Heart left ventricle (tissue), 16 donors: ENCODE measurements at regions not wholly inside any gene's neighbourhood (a gene's known extent, or its start where the extent isn't known, plus 50 kb on each side); places are given as distances from the start of the nearest gene placed in this dataset.
A peak's percentile ranks its signal among the peaks of the same experiment; 100 is the strongest.
"Not testable (repeated sequence)": the region's sequence is repeated elsewhere in the genome, so short reads cannot be mapped to it uniquely, and the experiment has no call there.

Source experiments
- ATAC-seq, 4 donors: fragments of 200-7000 bp; cut with Tn5 transposase; one replicate each; pipeline ENCODE4 v1.9.1; 2020 to 2022; ENCODE audit warnings: moderate library complexity in 4 of 4, mild to moderate bottlenecking in 3 of 4, moderate number of reproducible peaks in 1 of 4
- DNase-seq, 5 donors: peaks; one replicate each; pipeline ENCODE4 v3.0.0-alpha.2; 2020
- H3K27ac ChIP-seq, 12 donors: fragments of 200-600 bp; sonication (generic) in 4 of 12; one replicate each; pipeline versions ENCODE4 v1.5.0 to v1.8.0; 2016 to 2022; ENCODE audit warnings: mild to moderate bottlenecking in 2 of 12
- H3K27me3 ChIP-seq, 9 donors: fragments of 200-600 bp; sonication (generic) in 2 of 9; one replicate each; pipeline versions ENCODE4 v1.5.1 to v1.8.0; 2016 to 2022; ENCODE audit warnings: mild to moderate bottlenecking in 3 of 9
- H3K36me3 ChIP-seq, 9 donors: fragments of 200-600 bp; sonication (generic) in 2 of 9; one replicate each; pipeline versions ENCODE4 v1.5.0 to v1.8.0; 2018 to 2022; ENCODE audit warnings: mild to moderate bottlenecking in 2 of 9
- H3K4me1 ChIP-seq, 12 donors: fragments of 200-600 bp; sonication (generic) in 4 of 12; one replicate each; pipeline versions ENCODE4 v1.5.0 to v1.8.0; 2016 to 2022; ENCODE audit warnings: mild to moderate bottlenecking in 3 of 12
- H3K4me3 ChIP-seq, 12 donors: fragments of 200-600 bp; sonication (generic) in 4 of 12; one replicate each; pipeline versions ENCODE4 v1.5.0 to v1.8.0; 2017 to 2022; ENCODE audit warnings: mild to moderate bottlenecking in 9 of 12, moderate library complexity in 4 of 12
- H3K9me3 ChIP-seq, 12 donors: fragments of 200-600 bp; sonication (generic) in 4 of 12; one replicate each; pipeline versions ENCODE4 v1.5.0 to v1.8.0; 2016 to 2022; ENCODE audit warnings: mild to moderate bottlenecking in 1 of 12
- CTCF ChIP-seq, 12 donors: fragments of 200-600 bp; sonication (generic) in 4 of 12; IDR thresholded peaks; one replicate each; pipeline versions ENCODE4 v1.5.0 to v1.8.0; 2018 to 2022; ENCODE audit warnings: antibody characterized with exemption in 12 of 12, mild to moderate bottlenecking in 5 of 12
- POLR2A ChIP-seq, 2 donors: fragments of 450-650 bp; IDR thresholded peaks; one replicate each; pipeline ENCODE4 v1.6.1; 2017; ENCODE audit warnings: antibody characterized with exemption in 2 of 2, mild to moderate bottlenecking in 2 of 2, moderate library complexity in 2 of 2
- WGBS, 4 donors: extraction: QIAGEN DNeasy Blood & Tissue Kit in 2 of 4; methylation state at CpG; one replicate each; pipeline versions ENCODE4 v1.1.5 to v1.1.7; 2013 to 2018; 5-methylcytosine and 5-hydroxymethylcytosine counted together
- intact Hi-C, 10 donors: fragments of 100-400 bp; cut with DNase I; formaldehyde crosslinking; loops; one replicate each; pipeline versions ENCODE4 v1.11.1 to v1.14.2; 2022
- donor health status: ischemic (EF 13 %, LVEDD 7.1; RV severe dilation, severe dysfunction).
- donor health status: healthy with polysubstance abuse.
- donor health status: DM: no; HTN: yes; CAD: no.
- donor health status: DM: no; HTN: no; CAD: no.
- donor health status: ischemic (EF 25% LVEDD 6.9; RV normal size, moderate dysfunction).
- donor health status: ischemic (EF 25% LVEDD 5.7; RV mildly dilated, moderate dysfunction).
- donor health status: healthy.
- donor health status: DM: yes; HTN: yes; CAD: no.
- donor health status: ischemic (EF 35%, LVEDD 5.7; RV mildly dilated, moderate dysfunction).
- donor health status: nonischemic (EF 11% LVEDD 7.7; RV severe dilation, severe dysfunction).
- donor health status: DM: yes; HTN: yes; CAD: no.
- donor health status: PGD.
- donor health status: ischemic (EF 29% LVEDD 5.4; RV normal size, mild dysfunction).
- donor health status: nonischemic (EF 23%, LVEDD 6.1; RV moderate dilation, normal function).

GRCh38 chr7:111653846-111654245, 91.6 kb upstream of the IMMP2L start:
- ATAC-seq = no peak
- no peak overlapping the region for H3K4me3 ChIP-seq
- no peak for TF ChIP-seq CTCF (IDR thresholded peaks at IDR 0.05)
- no peak for TF ChIP-seq POLR2A (IDR thresholded peaks at IDR 0.05)
- H3K9me3 ChIP-seq = no peaks in the 10 kb centered on the region
- WGBS, 4 donors = 82 to 93% (median 87%) methylated on average over 3 of the region's 3 CpGs
- DNase-seq = no peak
- no peaks in the 10 kb centered on the region for H3K36me3 ChIP-seq
- H3K27ac ChIP-seq = no peak overlapping the region
- intact Hi-C loops = no loop called here
- no peaks in the 10 kb centered on the region for H3K27me3 ChIP-seq
- no peaks in the 10 kb centered on the region for H3K4me1 ChIP-seq

- Histone ChIP-seq H3K4me1 (no peaks in the 10 kb centered on the region), H3K9me3 (no peaks in the 10 kb centered on the region)
- ATAC-seq = peak in 1 of 4 donors; percentile 69
Measured at GRCh38 chr7:111650456-111650999, 88.2 kb upstream of the IMMP2L start.

GRCh38 chr7:111647881-111648280, 85.6 kb upstream of the IMMP2L start:
- ATAC-seq (no peak), DNase-seq (no peak)
- Histone ChIP-seq H3K9me3 (no peaks in the 10 kb centered on the region), H3K27me3 (no peaks in the 10 kb centered on the region), H3K36me3 (no peaks in the 10 kb centered on the region), H3K4me1 (no peaks in the 10 kb centered on the region), H3K27ac (no peak overlapping the region), H3K4me3 (no peak overlapping the region)
- TF ChIP-seq POLR2A (IDR thresholded peaks at IDR 0.05) (no peak), CTCF (IDR thresholded peaks at IDR 0.05) (no peak)
- intact Hi-C loops = no loop called here
- 53 to 80% (median 54%) methylated on average over 4 of the region's 4 CpGs for WGBS, 4 donors

More at GRCh38 chr7:111650456-111650999, 88.2 kb upstream of the IMMP2L start:
- TF ChIP-seq POLR2A (IDR thresholded peaks at IDR 0.05) = no peak
- no peak for TF ChIP-seq CTCF (IDR thresholded peaks at IDR 0.05)
- Histone ChIP-seq H3K27ac (no peak overlapping the region), H3K4me3 (no peak overlapping the region), H3K27me3 (no peaks in the 10 kb centered on the region), H3K36me3 (no peaks in the 10 kb centered on the region)
- DNase-seq = no peak
- intact Hi-C loops = no loop called here
- 43 to 54% (median 51%) methylated on average over 5 of the region's 5 CpGs for WGBS, 4 donors

- intact Hi-C loops, H3K27me3 ChIP-seq, H3K36me3 ChIP-seq, H3K4me3 ChIP-seq, H3K27ac ChIP-seq, H3K4me1 ChIP-seq, DNase-seq, ATAC-seq, H3K9me3 ChIP-seq: not testable (repeated sequence)
- WGBS, 4 donors = 85 to 93% (median 87%) methylated on average over 14 of the region's 14 CpGs
Measured at GRCh38 chr7:111644595-111644994, 82.3 kb upstream of the IMMP2L start.

- intact Hi-C loops = no loop called here
Measured at GRCh38 chr7:111642373-111642772, 80.1 kb upstream of the IMMP2L start.

More at GRCh38 chr7:111642373-111642772, 80.1 kb upstream of the IMMP2L start:
- ATAC-seq = no peak
- TF ChIP-seq POLR2A (IDR thresholded peaks at IDR 0.05) = no peak
- no peak for TF ChIP-seq CTCF (IDR thresholded peaks at IDR 0.05)
- H3K9me3 ChIP-seq = no peaks in the 10 kb centered on the region
- H3K4me3 ChIP-seq = no peak overlapping the region
- 50 to 73% (median 66%) methylated on average over 3 of the region's 3 CpGs for WGBS, 4 donors
- H3K4me1 ChIP-seq = peaks cover 0 to 5% (median 0%) of the 10 kb centered on the region in 12 donors
- no peaks in the 10 kb centered on the region for H3K36me3 ChIP-seq
- no peaks in the 10 kb centered on the region for H3K27me3 ChIP-seq
- H3K27ac ChIP-seq = no peak overlapping the region
- no peak for DNase-seq
